ENCODE measurements at regions not wholly inside any gene's neighbourhood (a gene's known extent, or its start where the extent isn't known, plus 50 kb on each side); places are given as distances from the start of the nearest gene placed in this dataset.

GRCh38 chr5:54691656-54692055 lies 174.1 kb downstream of the SNX18 start:
- Histone ChIP-seq H2AFZ (ENCODE audit: low read length) (no peak overlapping the region), H3K4me2 (ENCODE audit: low read length) (no peak overlapping the region), H3K9me3 (ENCODE audit: low read length) (no peaks in the 10 kb centered on the region), H3K79me2 (ENCODE audit: insufficient read depth, low read depth, low read length) (no peaks in the 10 kb centered on the region), H3K4me1 (ENCODE audit: insufficient read depth, low read length, poor library complexity, severe bottlenecking) (peaks cover 3% of the 10 kb centered on the region), H3K4me3 (ENCODE audit: low read depth, low read length, poor library complexity, severe bottlenecking) (no peak overlapping the region), H3K9me2 (ENCODE audit: insufficient read depth, low read length) (no peaks in the 10 kb centered on the region), H3K27ac (ENCODE audit: low read depth, low read length, poor library complexity, severe bottlenecking) (no peak overlapping the region), H3K36me3 (ENCODE audit: insufficient read depth, low read length) (no peaks in the 10 kb centered on the region), H4K20me1 (ENCODE audit: insufficient read depth, low read length) (no peaks in the 10 kb centered on the region)
- no TSS peak for BruUV-seq (replicated peaks)
- no peak for TF ChIP-seq CTCF (conservative IDR thresholded peaks at IDR 0.05; ENCODE audit: low read length)
- ChIA-PET POLR2A (interaction anchor here (0.7 kb wide), 1 partner anchor 210 kb away, joined by 4 read pairs; no protein-coding TSS in a partner anchor), CTCF (ENCODE audit: unreplicated experiment) (no interaction called here)
- no peak for DNase-seq (ENCODE audit: low spot score)
- intact Hi-C loops (cut with micrococcal nuclease; ENCODE audit: unreplicated experiment) = no loop called here

- intact Hi-C loops (cut with micrococcal nuclease; ENCODE audit: unreplicated experiment) = no loop called here
- no peaks in the 10 kb centered on the region for H4K20me1 ChIP-seq (ENCODE audit: insufficient read depth, low read length)
- H3K27ac ChIP-seq (ENCODE audit: low read depth, low read length, poor library complexity, severe bottlenecking) = no peak overlapping the region
- H3K9me2 ChIP-seq (ENCODE audit: insufficient read depth, low read length) = no peaks in the 10 kb centered on the region
- H3K4me3 ChIP-seq (ENCODE audit: low read depth, low read length, poor library complexity, severe bottlenecking) = no peak overlapping the region
- no peak for DNase-seq (ENCODE audit: low spot score)
- no peak overlapping the region for H3K4me2 ChIP-seq (ENCODE audit: low read length)
- H2AFZ ChIP-seq (ENCODE audit: low read length) = no peak overlapping the region
- H3K79me2 ChIP-seq (ENCODE audit: insufficient read depth, low read depth, low read length) = no peaks in the 10 kb centered on the region
- H3K36me3 ChIP-seq (ENCODE audit: insufficient read depth, low read length) = no peaks in the 10 kb centered on the region
- no TSS peak for BruUV-seq (replicated peaks)
- no peaks in the 10 kb centered on the region for H3K9me3 ChIP-seq (ENCODE audit: low read length)
- ChIA-PET POLR2A (interaction anchor here (0.5 to 1.3 kb wide), 5 partner anchors 11 to 115 kb away, joined by 3 to 7 read pairs (median 3); no protein-coding TSS in a partner anchor), CTCF (ENCODE audit: unreplicated experiment) (no interaction called here)
- peaks cover 3% of the 10 kb centered on the region for H3K4me1 ChIP-seq (ENCODE audit: insufficient read depth, low read length, poor library complexity, severe bottlenecking)
- TF ChIP-seq EZH2phosphoT487 (IDR thresholded peaks at IDR 0.05; ENCODE audit: borderline replicate concordance, low read depth, low read length) (no peak), CTCF (conservative IDR thresholded peaks at IDR 0.05; ENCODE audit: low read length) (no peak)
These were observed 172.1 kb downstream of the SNX18 start for GRCh38 chr5:54689411-54690251.

GRCh38 chr5:54680998-54681397 lies 163.4 kb downstream of the SNX18 start:
- Histone ChIP-seq H3K9me3 (ENCODE audit: low read length) (no peaks in the 10 kb centered on the region), H3K36me3 (ENCODE audit: insufficient read depth, low read length) (no peaks in the 10 kb centered on the region), H3K4me1 (ENCODE audit: insufficient read depth, low read length, poor library complexity, severe bottlenecking) (no peaks in the 10 kb centered on the region), H3K4me2 (ENCODE audit: low read length) (no peak overlapping the region), H3K79me2 (ENCODE audit: insufficient read depth, low read depth, low read length) (no peaks in the 10 kb centered on the region), H3K4me3 (ENCODE audit: low read depth, low read length, poor library complexity, severe bottlenecking) (no peak overlapping the region), H2AFZ (ENCODE audit: low read length) (no peak overlapping the region), H3K27ac (ENCODE audit: low read depth, low read length, poor library complexity, severe bottlenecking) (no peak overlapping the region), H4K20me1 (ENCODE audit: insufficient read depth, low read length) (no peaks in the 10 kb centered on the region), H3K9me2 (ENCODE audit: insufficient read depth, low read length) (no peaks in the 10 kb centered on the region)
- no peak for DNase-seq (ENCODE audit: low spot score)
- no TSS peak for BruUV-seq (replicated peaks)
- intact Hi-C loops (cut with micrococcal nuclease; ENCODE audit: unreplicated experiment) = no loop called here
- ChIA-PET POLR2A (no interaction called here), CTCF (ENCODE audit: unreplicated experiment) (no interaction called here)
- TF ChIP-seq EZH2phosphoT487 (IDR thresholded peaks at IDR 0.05; ENCODE audit: borderline replicate concordance, low read depth, low read length) (no peak), CTCF (conservative IDR thresholded peaks at IDR 0.05; ENCODE audit: low read length) (no peak)
